GM20000 (cell line): ENCODE measurements at regions not wholly inside any gene's neighbourhood (a gene's known extent, or its start where the extent isn't known, plus 50 kb on each side); places are given as distances from the start of the nearest gene placed in this dataset.

Experiments used
- DNase-seq: peaks from one replicate; pipeline ENCODE4 v3.0.0; 2012; ENCODE audit warnings: low spot score
- TF ChIP-seq, protein P1 (sequence below): IDR thresholded peaks from 2 replicates; pipeline ENCODE4 v1.5.1; 2012; ENCODE audit warnings: mild to moderate bottlenecking, control low read depth; ENCODE audit errors: extremely low read depth, missing control alignments

- no peak for DNase-seq
- TF ChIP-seq, protein P1, sequence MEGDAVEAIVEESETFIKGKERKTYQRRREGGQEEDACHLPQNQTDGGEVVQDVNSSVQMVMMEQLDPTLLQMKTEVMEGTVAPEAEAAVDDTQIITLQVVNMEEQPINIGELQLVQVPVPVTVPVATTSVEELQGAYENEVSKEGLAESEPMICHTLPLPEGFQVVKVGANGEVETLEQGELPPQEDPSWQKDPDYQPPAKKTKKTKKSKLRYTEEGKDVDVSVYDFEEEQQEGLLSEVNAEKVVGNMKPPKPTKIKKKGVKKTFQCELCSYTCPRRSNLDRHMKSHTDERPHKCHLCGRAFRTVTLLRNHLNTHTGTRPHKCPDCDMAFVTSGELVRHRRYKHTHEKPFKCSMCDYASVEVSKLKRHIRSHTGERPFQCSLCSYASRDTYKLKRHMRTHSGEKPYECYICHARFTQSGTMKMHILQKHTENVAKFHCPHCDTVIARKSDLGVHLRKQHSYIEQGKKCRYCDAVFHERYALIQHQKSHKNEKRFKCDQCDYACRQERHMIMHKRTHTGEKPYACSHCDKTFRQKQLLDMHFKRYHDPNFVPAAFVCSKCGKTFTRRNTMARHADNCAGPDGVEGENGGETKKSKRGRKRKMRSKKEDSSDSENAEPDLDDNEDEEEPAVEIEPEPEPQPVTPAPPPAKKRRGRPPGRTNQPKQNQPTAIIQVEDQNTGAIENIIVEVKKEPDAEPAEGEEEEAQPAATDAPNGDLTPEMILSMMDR, result no peak
Measured at GRCh38 chr15:100818927-100819326, 60.7 kb upstream of the ALDH1A3 start.

DNA sequence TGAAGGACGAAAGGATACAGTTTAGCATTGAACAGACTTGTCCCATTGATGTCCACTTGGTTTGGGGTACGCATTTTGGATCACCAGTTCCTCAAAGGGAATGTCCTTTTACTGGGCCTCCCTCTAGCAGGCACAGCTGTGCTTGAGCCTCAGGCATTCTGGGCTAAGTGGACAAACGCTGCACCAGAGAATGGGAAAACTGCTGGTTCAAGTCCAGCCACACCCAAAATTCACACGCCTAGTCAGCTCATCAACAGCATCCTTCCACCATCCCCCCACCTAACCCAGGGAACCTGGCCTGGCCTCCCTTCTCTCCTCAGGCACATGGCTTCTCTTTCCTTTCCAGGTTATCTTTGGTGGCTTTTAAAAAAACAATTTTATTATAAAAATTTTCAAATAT is 59.1 kb upstream of the ALDH1A3 start:
- no peak for DNase-seq
- TF ChIP-seq, protein P1, result no peak

DNA sequence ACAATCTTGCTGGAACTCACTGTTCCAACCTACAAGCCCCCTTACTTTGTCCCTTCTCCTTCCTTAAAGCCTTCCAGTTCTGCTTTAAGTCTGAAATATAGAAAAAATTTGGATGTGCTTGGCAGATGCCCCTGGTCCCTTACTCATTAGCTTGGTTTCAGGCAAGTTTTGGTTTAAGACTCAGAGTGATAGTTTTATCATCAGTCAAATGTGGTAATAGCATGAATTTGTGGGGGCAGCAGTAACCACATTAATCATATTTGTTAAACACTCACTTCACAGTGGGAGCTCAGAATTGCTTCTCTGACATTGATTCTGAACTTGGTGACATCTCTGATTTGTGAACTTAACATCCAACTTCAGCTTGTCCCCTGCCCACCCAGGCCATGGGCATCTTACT is 58.3 kb upstream of the ALDH1A3 start:
- TF ChIP-seq, protein P1, result no peak
- DNase-seq, result no peak

DNA sequence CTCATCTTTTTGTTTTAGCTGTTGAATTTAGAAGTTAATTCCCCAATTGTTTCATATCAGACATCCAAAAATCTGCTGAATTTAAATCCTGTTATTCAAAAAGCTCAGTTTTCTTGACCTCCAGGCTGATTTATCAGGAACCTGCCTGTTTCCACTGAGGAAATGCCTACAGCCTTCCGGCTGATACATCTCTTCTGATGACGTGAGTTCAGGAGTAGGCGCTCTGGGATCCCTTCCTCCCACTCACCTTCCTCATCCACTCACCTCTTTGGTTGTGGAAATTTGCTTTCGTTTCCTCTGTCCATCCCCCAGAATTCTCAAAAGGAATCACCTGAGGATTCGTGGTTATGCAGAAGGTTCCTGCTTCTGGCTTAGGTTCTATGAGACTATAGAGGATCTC is 55.4 kb upstream of the ALDH1A3 start:
- TF ChIP-seq, protein P1, result no peak
- no peak for DNase-seq

GRCh38 chr15:100829457-100829856 is 50.2 kb upstream of the ALDH1A3 start:
- DNase-seq, result no peak
- TF ChIP-seq, protein P1, result no peak
